ENCODE measurements at regions not wholly inside any gene's neighbourhood (a gene's known extent, or its start where the extent isn't known, plus 50 kb on each side); places are given as distances from the start of the nearest gene placed in this dataset.

- Histone ChIP-seq H3K4me3 (no peak overlapping the region), H3K27me3 (no peaks in the 10 kb centered on the region), H3K9me2 (replicated peaks; ENCODE audit: insufficient read depth) (no peaks in the 10 kb centered on the region), H3K36me3 (replicated peaks; ENCODE audit: insufficient read depth, low read depth) (no peaks in the 10 kb centered on the region), H3K4me2 (no peak overlapping the region), H3K4me1 (ENCODE audit: insufficient read depth) (no peaks in the 10 kb centered on the region), H3K27ac (no peak overlapping the region), H3K9me3 (ENCODE audit: low read depth) (no peaks in the 10 kb centered on the region), H3K79me2 (no peaks in the 10 kb centered on the region), H4K20me1 (ENCODE audit: insufficient read depth, poor library complexity, severe bottlenecking) (no peaks in the 10 kb centered on the region), H2AFZ (no peak overlapping the region)
- TF ChIP-seq EZH2phosphoT487 (IDR thresholded peaks at IDR 0.05; ENCODE audit: low read depth, severe bottlenecking, unreplicated experiment) (no peak), CTCF (IDR thresholded peaks at IDR 0.05; ENCODE audit: poor library complexity) (no peak), EZH2 (IDR thresholded peaks at IDR 0.05; ENCODE audit: borderline replicate concordance) (no peak)
- no peak for DNase-seq (ENCODE audit: low spot score)
- 90% methylated on average over 2 of the region's 2 CpGs for WGBS (ENCODE audit: low lambda C conversion rate, missing lambda C conversion rate)
These were observed 361.6 kb upstream of the VRK2 start for GRCh38 chr2:57685032-57685431.

- Histone ChIP-seq H3K4me1 (ENCODE audit: insufficient read depth) (no peaks in the 10 kb centered on the region), H3K27ac (no peak overlapping the region), H3K9me2 (replicated peaks; ENCODE audit: insufficient read depth) (no peaks in the 10 kb centered on the region), H3K9me3 (ENCODE audit: low read depth) (no peaks in the 10 kb centered on the region), H3K79me2 (no peaks in the 10 kb centered on the region), H3K36me3 (replicated peaks; ENCODE audit: insufficient read depth, low read depth) (no peaks in the 10 kb centered on the region), H4K20me1 (ENCODE audit: insufficient read depth, poor library complexity, severe bottlenecking) (no peaks in the 10 kb centered on the region), H2AFZ (no peak overlapping the region), H3K4me2 (no peak overlapping the region), H3K27me3 (no peaks in the 10 kb centered on the region), H3K4me3 (no peak overlapping the region)
- no peak for DNase-seq (ENCODE audit: low spot score)
- TF ChIP-seq EZH2 (IDR thresholded peaks at IDR 0.05; ENCODE audit: borderline replicate concordance) (no peak), CTCF (IDR thresholded peaks at IDR 0.05; ENCODE audit: poor library complexity) (no peak)
These were observed 354.2 kb upstream of the VRK2 start for GRCh38 chr2:57692395-57692794.

- H3K79me2 ChIP-seq, result no peaks in the 10 kb centered on the region
- H3K4me2 ChIP-seq, result no peak overlapping the region
- H3K36me3 ChIP-seq (replicated peaks; ENCODE audit: insufficient read depth, low read depth), result no peaks in the 10 kb centered on the region
- no peak for DNase-seq (ENCODE audit: low spot score)
- no peaks in the 10 kb centered on the region for H3K4me1 ChIP-seq (ENCODE audit: insufficient read depth)
- H4K20me1 ChIP-seq (ENCODE audit: insufficient read depth, poor library complexity, severe bottlenecking), result no peaks in the 10 kb centered on the region
- no peak overlapping the region for H3K27ac ChIP-seq
- H3K27me3 ChIP-seq, result no peaks in the 10 kb centered on the region
- H3K9me2 ChIP-seq (replicated peaks; ENCODE audit: insufficient read depth), result no peaks in the 10 kb centered on the region
- H3K9me3 ChIP-seq (ENCODE audit: low read depth), result no peaks in the 10 kb centered on the region
- TF ChIP-seq EZH2 (IDR thresholded peaks at IDR 0.05; ENCODE audit: borderline replicate concordance) (no peak), CTCF (IDR thresholded peaks at IDR 0.05; ENCODE audit: poor library complexity) (no peak), EZH2phosphoT487 (IDR thresholded peaks at IDR 0.05; ENCODE audit: low read depth, severe bottlenecking, unreplicated experiment) (no peak)
- no peak overlapping the region for H3K4me3 ChIP-seq
- H2AFZ ChIP-seq, result no peak overlapping the region
These were observed 353.4 kb upstream of the VRK2 start for GRCh38 chr2:57693177-57693576.

GRCh38 chr2:57693965-57694364, 352.6 kb upstream of the VRK2 start:
- H3K4me2 ChIP-seq, result no peak overlapping the region
- no peaks in the 10 kb centered on the region for H3K4me1 ChIP-seq (ENCODE audit: insufficient read depth)
- H3K27me3 ChIP-seq, result no peaks in the 10 kb centered on the region
- no peak overlapping the region for H3K4me3 ChIP-seq
- TF ChIP-seq CTCF (IDR thresholded peaks at IDR 0.05; ENCODE audit: poor library complexity), result no peak
- TF ChIP-seq EZH2 (IDR thresholded peaks at IDR 0.05; ENCODE audit: borderline replicate concordance), result no peak
- TF ChIP-seq EZH2phosphoT487 (IDR thresholded peaks at IDR 0.05; ENCODE audit: low read depth, severe bottlenecking, unreplicated experiment), result no peak
- no peaks in the 10 kb centered on the region for H4K20me1 ChIP-seq (ENCODE audit: insufficient read depth, poor library complexity, severe bottlenecking)
- H2AFZ ChIP-seq, result no peak overlapping the region
- no peaks in the 10 kb centered on the region for H3K9me2 ChIP-seq (replicated peaks; ENCODE audit: insufficient read depth)
- no peaks in the 10 kb centered on the region for H3K36me3 ChIP-seq (replicated peaks; ENCODE audit: insufficient read depth, low read depth)
- H3K9me3 ChIP-seq (ENCODE audit: low read depth), result no peaks in the 10 kb centered on the region
- H3K79me2 ChIP-seq, result no peaks in the 10 kb centered on the region
- no peak overlapping the region for H3K27ac ChIP-seq
- 90% methylated on average over 2 of the region's 2 CpGs for WGBS (ENCODE audit: low lambda C conversion rate, missing lambda C conversion rate)
- DNase-seq (ENCODE audit: low spot score), result no peak

Measured in hepatocyte (in vitro differentiated cells).